ENCODE measurements at regions not wholly inside any gene's neighbourhood (a gene's known extent, or its start where the extent isn't known, plus 50 kb on each side); places are given as distances from the start of the nearest gene placed in this dataset.

DNA sequence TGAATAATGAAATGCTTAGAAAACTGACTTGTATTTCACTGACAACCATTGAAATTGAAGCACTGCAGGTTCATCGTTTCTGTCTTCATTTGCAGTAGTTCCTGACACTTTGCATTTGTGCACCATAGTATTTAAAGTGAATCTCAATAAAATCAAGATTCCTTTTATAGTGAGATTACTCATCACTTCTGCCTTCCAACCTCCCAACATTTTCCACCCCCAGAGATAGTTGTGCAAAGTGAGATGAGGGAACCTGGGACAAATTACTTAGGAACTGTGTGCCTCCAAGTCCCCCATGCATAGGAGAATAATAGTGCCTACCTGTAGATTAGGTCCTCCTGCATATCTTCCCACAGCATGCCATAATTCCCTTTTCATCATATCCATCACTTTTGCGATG is 114.9 kb upstream of the DPT start:
- H3K4me3 ChIP-seq (ENCODE audit: low read depth, low read length), result no peak overlapping the region
- no peak for DNase-seq (ENCODE audit: low read depth)
- TF ChIP-seq MYC (IDR thresholded peaks at IDR 0.05; ENCODE audit: low read depth, low read length) (no peak), POLR2A (IDR thresholded peaks at IDR 0.05; ENCODE audit: extremely low read depth, insufficient read length) (no peak)
- TF ChIP-seq, protein P1, sequence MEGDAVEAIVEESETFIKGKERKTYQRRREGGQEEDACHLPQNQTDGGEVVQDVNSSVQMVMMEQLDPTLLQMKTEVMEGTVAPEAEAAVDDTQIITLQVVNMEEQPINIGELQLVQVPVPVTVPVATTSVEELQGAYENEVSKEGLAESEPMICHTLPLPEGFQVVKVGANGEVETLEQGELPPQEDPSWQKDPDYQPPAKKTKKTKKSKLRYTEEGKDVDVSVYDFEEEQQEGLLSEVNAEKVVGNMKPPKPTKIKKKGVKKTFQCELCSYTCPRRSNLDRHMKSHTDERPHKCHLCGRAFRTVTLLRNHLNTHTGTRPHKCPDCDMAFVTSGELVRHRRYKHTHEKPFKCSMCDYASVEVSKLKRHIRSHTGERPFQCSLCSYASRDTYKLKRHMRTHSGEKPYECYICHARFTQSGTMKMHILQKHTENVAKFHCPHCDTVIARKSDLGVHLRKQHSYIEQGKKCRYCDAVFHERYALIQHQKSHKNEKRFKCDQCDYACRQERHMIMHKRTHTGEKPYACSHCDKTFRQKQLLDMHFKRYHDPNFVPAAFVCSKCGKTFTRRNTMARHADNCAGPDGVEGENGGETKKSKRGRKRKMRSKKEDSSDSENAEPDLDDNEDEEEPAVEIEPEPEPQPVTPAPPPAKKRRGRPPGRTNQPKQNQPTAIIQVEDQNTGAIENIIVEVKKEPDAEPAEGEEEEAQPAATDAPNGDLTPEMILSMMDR (IDR thresholded peaks at IDR 0.05; ENCODE audit: low read depth, low read length), result no peak
- TF ChIP-seq, protein P2, sequence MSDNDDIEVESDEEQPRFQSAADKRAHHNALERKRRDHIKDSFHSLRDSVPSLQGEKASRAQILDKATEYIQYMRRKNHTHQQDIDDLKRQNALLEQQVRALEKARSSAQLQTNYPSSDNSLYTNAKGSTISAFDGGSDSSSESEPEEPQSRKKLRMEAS (IDR thresholded peaks at IDR 0.05; ENCODE audit: low read depth, low read length), result no peak

DNA sequence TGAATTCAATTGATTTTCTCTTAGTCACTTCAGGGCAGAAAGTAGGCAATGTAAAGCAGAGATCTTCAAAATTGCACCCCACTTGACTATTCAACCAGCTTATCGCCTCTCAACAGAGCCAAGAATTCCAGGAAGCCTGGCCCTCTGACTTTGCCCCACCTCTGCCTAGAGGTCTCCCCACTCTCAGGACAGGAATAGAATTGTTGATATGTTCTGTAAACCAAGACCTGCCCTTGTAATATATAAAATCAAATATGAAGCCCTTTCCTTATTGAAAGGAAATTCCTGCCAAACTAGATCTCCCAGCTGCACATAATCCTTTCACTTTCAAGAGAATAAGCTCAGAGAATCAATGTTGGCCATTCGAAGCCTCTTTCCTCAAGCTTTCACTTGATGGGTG is 116.1 kb upstream of the DPT start:
- H3K4me3 ChIP-seq (ENCODE audit: low read depth, low read length), result no peak overlapping the region
- no peak for DNase-seq (ENCODE audit: low read depth)
- TF ChIP-seq POLR2A (IDR thresholded peaks at IDR 0.05; ENCODE audit: extremely low read depth, insufficient read length), result no peak
- TF ChIP-seq, protein P1 (IDR thresholded peaks at IDR 0.05; ENCODE audit: low read depth, low read length), result no peak

GRCh38 chr1:168848051-168848450 is 119.0 kb upstream of the DPT start:
- TF ChIP-seq MYC (IDR thresholded peaks at IDR 0.05; ENCODE audit: low read depth, low read length), result no peak
- TF ChIP-seq, protein P1 (IDR thresholded peaks at IDR 0.05; ENCODE audit: low read depth, low read length), result no peak
- TF ChIP-seq POLR2A (IDR thresholded peaks at IDR 0.05; ENCODE audit: extremely low read depth, insufficient read length), result no peak
- TF ChIP-seq, protein P2 (IDR thresholded peaks at IDR 0.05; ENCODE audit: low read depth, low read length), result no peak
- DNase-seq (ENCODE audit: low read depth), result no peak

DNA sequence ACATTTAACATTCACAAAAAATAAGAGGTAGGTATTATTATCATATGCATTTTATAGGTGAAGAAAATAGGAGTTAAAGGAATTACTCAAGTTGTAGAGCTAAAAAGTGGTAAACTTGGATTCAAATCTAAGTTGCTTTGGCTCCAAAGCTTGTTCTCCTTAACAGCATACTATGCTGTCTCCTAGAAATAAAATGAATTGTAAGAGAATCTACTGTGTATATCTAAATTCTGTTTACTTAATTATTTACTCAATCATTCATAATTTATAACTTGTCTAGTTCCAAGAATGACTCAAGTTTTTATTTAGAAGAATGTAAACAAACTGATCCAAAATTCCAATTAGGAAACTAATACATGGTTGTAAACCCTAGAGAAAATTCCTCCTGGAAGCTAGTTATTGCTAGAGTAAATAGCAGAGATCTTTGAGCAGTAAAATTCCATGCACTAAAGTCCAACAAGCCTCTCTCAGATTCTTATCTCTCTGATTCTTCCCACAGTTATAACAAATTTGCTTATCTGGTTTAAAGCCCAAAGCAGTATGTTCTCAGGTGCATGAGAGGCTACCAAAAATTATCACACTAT is 132.5 kb upstream of the DPT start:
- H3K4me3 ChIP-seq (ENCODE audit: low read depth, low read length), result no peak overlapping the region
- TF ChIP-seq MYC (IDR thresholded peaks at IDR 0.05; ENCODE audit: low read depth, low read length), result no peak
- no peak for TF ChIP-seq POLR2A (IDR thresholded peaks at IDR 0.05; ENCODE audit: extremely low read depth, insufficient read length)
- TF ChIP-seq, protein P1 (IDR thresholded peaks at IDR 0.05; ENCODE audit: low read depth, low read length), result no peak
- no peak for DNase-seq (ENCODE audit: low read depth)

More at GRCh38 chr1:168848051-168848450, 119.0 kb upstream of the DPT start:
- no peak overlapping the region for H3K4me3 ChIP-seq (ENCODE audit: low read depth, low read length)

GRCh38 chr1:168863772-168864171 is 134.8 kb upstream of the DPT start:
- no peak overlapping the region for H3K4me3 ChIP-seq (ENCODE audit: low read depth, low read length)
- no peak for TF ChIP-seq POLR2A (IDR thresholded peaks at IDR 0.05; ENCODE audit: extremely low read depth, insufficient read length)
- no peak for TF ChIP-seq MYC (IDR thresholded peaks at IDR 0.05; ENCODE audit: low read depth, low read length)
- TF ChIP-seq, protein P2 (IDR thresholded peaks at IDR 0.05; ENCODE audit: low read depth, low read length), result no peak
- TF ChIP-seq, protein P1 (IDR thresholded peaks at IDR 0.05; ENCODE audit: low read depth, low read length), result no peak
- no peak for DNase-seq (ENCODE audit: low read depth)

GRCh38 chr1:168864266-168864665 is 135.3 kb upstream of the DPT start:
- H3K4me3 ChIP-seq (ENCODE audit: low read depth, low read length), result no peak overlapping the region
- no peak for TF ChIP-seq POLR2A (IDR thresholded peaks at IDR 0.05; ENCODE audit: extremely low read depth, insufficient read length)
- TF ChIP-seq, protein P2 (IDR thresholded peaks at IDR 0.05; ENCODE audit: low read depth, low read length), result no peak
- no peak for TF ChIP-seq MYC (IDR thresholded peaks at IDR 0.05; ENCODE audit: low read depth, low read length)
- TF ChIP-seq, protein P1 (IDR thresholded peaks at IDR 0.05; ENCODE audit: low read depth, low read length), result no peak
- no peak for DNase-seq (ENCODE audit: low read depth)

Measured in NB4 (cell line).